HCT116 (cell line): ENCODE measurements at regions not wholly inside any gene's neighbourhood (a gene's known extent, or its start where the extent isn't known, plus 50 kb on each side); places are given as distances from the start of the nearest gene placed in this dataset.

Source experiments
- ATAC-seq: fragments of 200-7000 bp; cut with Tn5 transposase; 2 replicates; pipeline ENCODE4 v1.9.1; 2020; ENCODE audit warnings: mild to moderate bottlenecking, moderate library complexity
- BruUV-seq: library from RNA; stranded (reverse); fragments of 400-500 nt; replicated peaks from 2 replicates; lab custom pipeline; 2021; lab: Mats Ljungman, UMichigan
- CTCF ChIA-PET: fragments of 300-600 bp; sonication (Branson Sonifier 250); formaldehyde crosslinking; loops from one replicate; lab custom pipeline; 2021; ENCODE audit warnings: antibody characterized with exemption; lab: Charles Lee
- POLR2A ChIA-PET: fragments of 300-600, 350-600 bp; sonication (Branson Sonifier 250); formaldehyde crosslinking; loops from one replicate; lab custom pipeline; 2021; ENCODE audit warnings: antibody characterized with exemption; lab: Charles Lee
- RAD21 ChIA-PET, 2 experiments: fragments of 300-600 bp; sonication (Branson Sonifier 250); formaldehyde crosslinking; loops; one replicate each; lab custom pipeline; 2023; ENCODE audit warnings: low total read pairs in 2 of 2; ENCODE audit not compliant: uncharacterized antibody in 2 of 2, unreplicated experiment in 2 of 2, low non-redundant PET in 1 of 2; lab: Charles Lee
- DNase-seq: peaks from one replicate; pipeline ENCODE4 v3.0.0-alpha.2; 2010; ENCODE audit warnings: low read depth, low spot score
- H2AFZ ChIP-seq: fragments of 200-600 bp; shearing (Covaris generic), sonication (generic); 2 replicates; pipeline ENCODE4 v1.6.1; 2017; ENCODE audit warnings: low read depth, mixed run types, mixed read lengths, antibody characterized with exemption, low read length; ENCODE audit not compliant: poor library complexity, severe bottlenecking
- H3K27ac ChIP-seq: 2 replicates; pipeline ENCODE4 v1.5.1; 2012; ENCODE audit warnings: low read depth, low read length
- H3K27me3 ChIP-seq: fragments of 200-600 bp; sonication (generic); 2 replicates; pipeline ENCODE4 v1.6.1; 2016; ENCODE audit warnings: mixed run types, low read length, mixed read lengths; ENCODE audit not compliant: insufficient read depth
- H3K36me3 ChIP-seq, 2 experiments: fragments of 200-500 bp in 1 of 2; fragments of 200-600 bp in 1 of 2; sonication (Bioruptor generic) in 1 of 2; sonication (generic) in 1 of 2; 2 replicates each; pipeline versions ENCODE4 v1.5.1 to v1.6.1; 2014 to 2016; ENCODE audit warnings: low read length in 2 of 2, inconsistent platforms in 1 of 2, mixed read lengths in 1 of 2, mixed run types in 1 of 2; ENCODE audit not compliant: insufficient read depth in 2 of 2, control insufficient read depth in 1 of 2
- H3K4me1 ChIP-seq, 2 experiments: fragments of 200-600 bp in 1 of 2; sonication (generic) in 1 of 2; 2 replicates each; pipeline versions ENCODE4 v1.5.1 to v1.6.1; 2012 to 2017; ENCODE audit warnings: low read length in 2 of 2, inconsistent platforms in 1 of 2, mild to moderate bottlenecking in 1 of 2, mixed read lengths in 1 of 2, mixed run types in 1 of 2, moderate library complexity in 1 of 2; ENCODE audit not compliant: insufficient read depth in 2 of 2, control insufficient read depth in 1 of 2
- H3K4me2 ChIP-seq: fragments of 200-600 bp; sonication (generic); 2 replicates; pipeline ENCODE4 v1.6.1; 2017; ENCODE audit warnings: mixed run types, low read length, mixed read lengths
- H3K4me3 ChIP-seq, 2 experiments: fragments of 200-600 bp in 1 of 2; sonication (generic) in 1 of 2; replicated peaks in 1 of 2; 2 replicates each; pipeline ENCODE4 v1.5.1; 2011 to 2016; ENCODE audit warnings: low read length in 2 of 2, control low read depth in 1 of 2, low read depth in 1 of 2, mild to moderate bottlenecking in 1 of 2, mixed read lengths in 1 of 2, mixed run types in 1 of 2
- H3K79me2 ChIP-seq: fragments of 200-600 bp; sonication (generic); 2 replicates; pipeline ENCODE4 v1.6.1; 2017; ENCODE audit warnings: mild to moderate bottlenecking, mixed run types, low read length, moderate library complexity, mixed read lengths; ENCODE audit not compliant: insufficient read depth
- H3K9ac ChIP-seq: fragments of 200-600 bp; sonication (generic); 2 replicates; pipeline ENCODE4 v1.6.1; 2016; ENCODE audit warnings: low read length, mixed read lengths
- H3K9me2 ChIP-seq: fragments of 200-600 bp; sonication (generic), shearing (Covaris generic); 2 replicates; pipeline ENCODE4 v1.6.1; 2017; ENCODE audit warnings: mixed run types, mild to moderate bottlenecking, moderate library complexity; ENCODE audit not compliant: insufficient read depth
- H3K9me3 ChIP-seq, 2 experiments: fragments of 200-500 bp in 1 of 2; fragments of 200-600 bp in 1 of 2; sonication (Bioruptor generic) in 1 of 2; sonication (generic) in 1 of 2; 2 replicates each; pipeline ENCODE4 v1.6.1; 2014 to 2017; ENCODE audit warnings: low read length in 2 of 2, mixed read lengths in 2 of 2, inconsistent platforms in 1 of 2, low read depth in 1 of 2, mild to moderate bottlenecking in 1 of 2, mixed run types in 1 of 2, moderate library complexity in 1 of 2; ENCODE audit not compliant: control insufficient read depth in 1 of 2, insufficient read depth in 1 of 2
- H4K20me1 ChIP-seq: fragments of 200-600 bp; sonication (generic), shearing (Covaris generic); 2 replicates; pipeline ENCODE4 v1.6.1; 2017; ENCODE audit warnings: mixed run types, mild to moderate bottlenecking, moderate library complexity; ENCODE audit not compliant: insufficient read depth
- ATF3 ChIP-seq: IDR thresholded peaks from 2 replicates; pipeline ENCODE4 v1.6.1; 2012
- CBX3 ChIP-seq: IDR thresholded peaks from 2 replicates; pipeline ENCODE4 v1.6.1; 2012; ENCODE audit warnings: low read depth
- CEBPB ChIP-seq: IDR thresholded peaks from 2 replicates; pipeline ENCODE4 v1.6.1; 2012; ENCODE audit warnings: low read depth
- EZH2phosphoT487 ChIP-seq: fragments of 200-600 bp; IDR thresholded peaks from 2 replicates; pipeline ENCODE4 v1.6.1; 2018; ENCODE audit warnings: antibody characterized with exemption, borderline replicate concordance
- FOSL1 ChIP-seq: IDR thresholded peaks from 2 replicates; pipeline ENCODE4 v1.6.1; 2012; ENCODE audit warnings: low read depth
- JUND ChIP-seq: IDR thresholded peaks from 2 replicates; pipeline ENCODE4 v1.6.1; 2012
- MAX ChIP-seq: IDR thresholded peaks from 2 replicates; pipeline ENCODE4 v1.6.1; 2012
- POLR2A ChIP-seq: IDR thresholded peaks from 2 replicates; pipeline ENCODE4 v1.7.0; 2011; ENCODE audit warnings: borderline replicate concordance; ENCODE audit not compliant: insufficient read depth, insufficient read length; ENCODE audit errors: extremely low read depth
- REST ChIP-seq: IDR thresholded peaks from 2 replicates; pipeline ENCODE4 v1.6.1; 2012; ENCODE audit warnings: low read depth
- SIN3A ChIP-seq: IDR thresholded peaks from 2 replicates; pipeline ENCODE4 v1.6.1; 2012; ENCODE audit warnings: low read depth
- TCF7L2 ChIP-seq: IDR thresholded peaks from 2 replicates; pipeline ENCODE4 v1.7.0; 2011; ENCODE audit warnings: borderline replicate concordance, inconsistent platforms; ENCODE audit not compliant: insufficient read depth, insufficient read length; ENCODE audit errors: extremely low read depth
- ZBTB33 ChIP-seq: IDR thresholded peaks from 2 replicates; pipeline ENCODE4 v1.6.1; 2011; ENCODE audit warnings: mild to moderate bottlenecking, low read length, moderate library complexity; ENCODE audit not compliant: insufficient replicate concordance; ENCODE audit errors: extremely low read depth
- ZFX ChIP-seq: fragments of 450-650 bp; IDR thresholded peaks from 2 replicates; pipeline ENCODE4 v1.6.1; 2017
- ZNF274 ChIP-seq: fragments of 200-500 bp; sonication (Bioruptor generic); IDR thresholded peaks from 2 replicates; pipeline ENCODE4 v1.6.1; 2014; ENCODE audit warnings: mild to moderate bottlenecking, low read depth, low read length, inconsistent platforms
- intact Hi-C: fragments of 100-400 bp; cut with micrococcal nuclease; formaldehyde crosslinking; loops from 2 replicates; pipeline ENCODE4 v1.10.0; 2022

GRCh38 chr10:2914741-2915140, 152.6 kb upstream of the PFKP start:
- no peak for TF ChIP-seq ATF3
- no peak for TF ChIP-seq TCF7L2
- no peak for TF ChIP-seq MAX
- TF ChIP-seq REST: no peak
- TF ChIP-seq ZFX: no peak
- Histone ChIP-seq H3K4me1 (no peaks in the 10 kb centered on the region), H3K9me3 (no peaks in the 10 kb centered on the region), H3K9ac (no peak overlapping the region), H3K36me3 (no peaks in the 10 kb centered on the region), H3K4me2 (no peak overlapping the region), H2AFZ (no peak overlapping the region), H4K20me1 (no peaks in the 10 kb centered on the region), H3K79me2 (no peaks in the 10 kb centered on the region), H3K27me3 (peaks cover 30% of the 10 kb centered on the region; the same call in 1 of the 2 replicates), H3K9me2 (no peaks in the 10 kb centered on the region), H3K27ac (no peak overlapping the region), H3K4me3 (no peak overlapping the region)
- no peak for DNase-seq
- BruUV-seq: no TSS peak
- POLR2A ChIA-PET: no interaction called here
- ATAC-seq: no peak
- intact Hi-C loops: no loop called here
- RAD21 ChIA-PET: no interaction called here
- CTCF ChIA-PET: no interaction called here

GRCh38 chr10:2913474-2913873, 153.9 kb upstream of the PFKP start:
- no peaks in the 10 kb centered on the region for H4K20me1 ChIP-seq
- intact Hi-C loops: no loop called here
- H2AFZ ChIP-seq: no peak overlapping the region
- RAD21 ChIA-PET: no interaction called here
- H3K9me2 ChIP-seq: no peaks in the 10 kb centered on the region
- no peak overlapping the region for H3K9ac ChIP-seq
- no peak overlapping the region for H3K27ac ChIP-seq
- no peak overlapping the region for H3K4me2 ChIP-seq
- H3K9me3 ChIP-seq: no peaks in the 10 kb centered on the region
- no TSS peak for BruUV-seq
- H3K36me3 ChIP-seq: no peaks in the 10 kb centered on the region
- no peaks in the 10 kb centered on the region for H3K79me2 ChIP-seq
- CTCF ChIA-PET: no interaction called here
- peaks cover 29% of the 10 kb centered on the region; the same call in 1 of the 2 replicates for H3K27me3 ChIP-seq
- DNase-seq (no peak), ATAC-seq (no peak)
- no peak overlapping the region for H3K4me3 ChIP-seq
- H3K4me1 ChIP-seq: no peaks in the 10 kb centered on the region
- POLR2A ChIA-PET: no interaction called here
- TF ChIP-seq MAX (no peak), TCF7L2 (no peak), CBX3 (no peak), EZH2phosphoT487 (no peak), SIN3A (no peak), ZNF274 (no peak), CEBPB (no peak), ZBTB33 (no peak), POLR2A (no peak), ATF3 (no peak), FOSL1 (no peak), JUND (no peak)
